HL-60 (cell line): ENCODE measurements at regions not wholly inside any gene's neighbourhood (a gene's known extent, or its start where the extent isn't known, plus 50 kb on each side); places are given as distances from the start of the nearest gene placed in this dataset.

Source experiments
- CTCF ChIP-seq: IDR thresholded peaks from one replicate; pipeline ENCODE4 v1.5.1; 2011; ENCODE audit warnings: low read length, control low read depth, inconsistent platforms; ENCODE audit not compliant: insufficient read depth
- SPI1 ChIP-seq: IDR thresholded peaks from 2 replicates; pipeline ENCODE4 v1.6.1; 2012; ENCODE audit warnings: low read depth, mild to moderate bottlenecking, borderline replicate concordance

DNA sequence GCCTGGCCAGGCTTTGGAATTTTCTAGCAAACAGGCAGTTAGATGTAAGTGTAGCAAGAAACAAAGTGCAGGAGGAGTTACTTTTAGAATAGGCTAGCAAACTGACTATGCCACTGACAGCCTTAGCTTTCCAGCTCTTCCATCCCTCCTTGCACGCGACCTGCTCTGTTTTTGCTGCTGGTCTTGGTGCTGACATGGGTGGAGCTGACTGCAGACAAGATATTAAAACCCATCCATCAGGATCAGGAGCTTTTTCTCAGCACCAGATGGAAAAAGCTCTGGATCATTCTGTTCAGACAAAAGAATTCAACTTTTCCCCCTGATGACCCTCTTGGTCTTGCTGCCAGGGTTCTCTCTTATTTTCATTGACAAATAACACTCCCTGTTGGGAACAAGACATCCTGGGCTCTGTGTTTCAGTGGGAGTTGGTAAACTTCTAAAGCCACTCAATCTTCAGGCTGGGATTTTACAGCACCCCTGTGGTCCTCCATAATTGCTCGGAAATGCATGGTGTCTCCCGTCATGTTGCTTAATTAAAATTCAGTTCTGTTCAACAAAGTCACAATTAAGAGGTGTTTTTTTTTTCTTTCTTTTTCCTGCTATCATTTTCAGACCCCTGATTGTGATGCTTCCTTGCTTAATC is 240.0 kb upstream of the LARGE1 start:
- TF ChIP-seq SPI1 (no peak), CTCF (no peak)
